ENCODE measurements at regions not wholly inside any gene's neighbourhood (a gene's known extent, or its start where the extent isn't known, plus 50 kb on each side); places are given as distances from the start of the nearest gene placed in this dataset.
A peak's percentile ranks its signal among the peaks of the same experiment; 100 is the strongest.
"Not testable (repeated sequence)": the region's sequence is repeated elsewhere in the genome, so short reads cannot be mapped to it uniquely, and the experiment has no call there.

DNA sequence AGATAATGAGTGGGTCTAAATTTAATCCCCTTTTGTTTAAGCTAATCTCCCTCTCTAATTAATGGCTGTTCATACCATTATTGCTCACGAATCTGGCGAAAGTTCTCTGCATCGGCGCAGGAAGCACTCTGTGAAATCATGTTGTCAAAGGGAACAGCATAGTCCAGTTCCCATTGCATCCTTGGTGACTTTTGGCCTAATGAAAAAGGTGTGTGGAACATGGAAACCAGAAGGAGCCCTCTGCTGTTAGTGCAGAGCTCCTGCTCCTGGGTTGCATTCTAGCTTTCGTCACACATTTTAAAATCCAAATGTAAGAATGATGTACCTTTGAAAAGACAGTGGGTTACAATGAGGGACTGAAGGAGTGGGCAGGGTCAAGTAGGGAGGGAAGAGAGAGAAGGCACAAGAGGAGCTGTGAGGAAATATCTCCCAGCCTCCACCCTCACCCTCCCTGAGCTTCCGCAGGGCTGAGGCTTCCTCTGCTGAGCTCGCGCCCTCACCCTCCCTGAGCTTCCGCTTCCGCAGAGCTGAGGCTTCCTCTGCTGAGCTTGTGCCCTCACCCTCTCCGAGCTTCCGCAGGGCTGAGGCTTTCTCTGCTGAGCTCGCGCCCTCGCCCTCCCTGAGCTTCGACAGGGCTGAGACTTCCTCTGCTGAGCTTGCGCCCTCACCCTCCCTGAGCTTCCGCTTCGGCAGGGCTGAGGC lies 754.3 kb upstream of the TPTE start:
- H3K27me3 Mint-ChIP-seq (ENCODE audit: unreplicated experiment); H3K36me3 Mint-ChIP-seq (ENCODE audit: unreplicated experiment); H3K4me1 Mint-ChIP-seq (ENCODE audit: unreplicated experiment); H3K27ac Mint-ChIP-seq (ENCODE audit: unreplicated experiment); H3K4me3 Mint-ChIP-seq (ENCODE audit: unreplicated experiment); H3K9me3 Mint-ChIP-seq (ENCODE audit: unreplicated experiment): not testable (repeated sequence)
- DNase-seq (ENCODE audit: extremely low spot score, unreplicated experiment): peak; percentile 84

DNA sequence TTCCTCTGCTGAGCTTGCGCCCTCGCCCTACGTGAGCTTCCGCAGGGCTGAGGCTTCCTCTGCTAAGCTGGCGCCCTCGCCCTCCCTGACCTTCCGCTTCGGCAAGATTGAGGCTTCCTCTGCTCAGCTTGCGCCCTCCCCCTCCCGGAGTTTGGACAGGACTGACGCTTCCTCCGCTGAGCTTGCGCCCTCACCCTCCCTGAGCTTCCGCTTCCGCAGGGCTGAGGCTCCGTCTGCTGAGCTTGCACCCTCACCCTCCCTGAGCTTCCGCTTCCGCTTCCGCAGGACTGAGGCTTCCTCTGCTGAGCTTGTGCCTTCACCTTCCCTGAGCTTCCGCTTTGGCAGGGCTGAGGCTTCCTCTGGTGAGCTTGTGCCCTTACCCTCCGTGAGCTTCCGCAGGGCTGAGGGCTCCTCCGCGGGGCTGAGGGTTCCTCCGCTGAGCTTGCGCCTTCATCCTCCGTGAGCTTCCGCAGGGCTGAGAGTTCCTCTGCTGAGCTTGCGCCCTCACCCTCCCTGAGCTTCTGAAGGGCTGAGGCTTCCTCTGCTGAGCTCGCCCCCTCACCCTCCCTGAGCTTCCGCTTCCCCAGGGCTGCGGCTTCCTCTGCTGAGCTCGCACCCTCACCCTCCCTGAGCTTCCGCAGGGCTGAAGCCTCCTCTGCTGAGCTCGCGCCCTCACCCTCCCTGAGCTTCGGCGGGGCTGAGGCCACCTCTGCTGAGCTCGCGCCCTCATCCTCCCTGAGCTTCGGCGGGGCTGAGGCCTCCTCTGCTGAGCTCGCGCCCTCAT lies 753.6 kb upstream of the TPTE start:
- Mint-ChIP-seq H3K36me3 (ENCODE audit: unreplicated experiment) (no peaks in the 10 kb centered on the region), H3K4me3 (ENCODE audit: unreplicated experiment) (no peak overlapping the region), H3K9me3 (ENCODE audit: unreplicated experiment) (no peaks in the 10 kb centered on the region), H3K27me3 (ENCODE audit: unreplicated experiment) (no peaks in the 10 kb centered on the region), H3K27ac (ENCODE audit: unreplicated experiment) (no peak overlapping the region), H3K4me1 (ENCODE audit: unreplicated experiment) (no peaks in the 10 kb centered on the region)
- peak; percentile 90 for DNase-seq (ENCODE audit: extremely low spot score, unreplicated experiment)
- TF ChIP-seq, protein P1, sequence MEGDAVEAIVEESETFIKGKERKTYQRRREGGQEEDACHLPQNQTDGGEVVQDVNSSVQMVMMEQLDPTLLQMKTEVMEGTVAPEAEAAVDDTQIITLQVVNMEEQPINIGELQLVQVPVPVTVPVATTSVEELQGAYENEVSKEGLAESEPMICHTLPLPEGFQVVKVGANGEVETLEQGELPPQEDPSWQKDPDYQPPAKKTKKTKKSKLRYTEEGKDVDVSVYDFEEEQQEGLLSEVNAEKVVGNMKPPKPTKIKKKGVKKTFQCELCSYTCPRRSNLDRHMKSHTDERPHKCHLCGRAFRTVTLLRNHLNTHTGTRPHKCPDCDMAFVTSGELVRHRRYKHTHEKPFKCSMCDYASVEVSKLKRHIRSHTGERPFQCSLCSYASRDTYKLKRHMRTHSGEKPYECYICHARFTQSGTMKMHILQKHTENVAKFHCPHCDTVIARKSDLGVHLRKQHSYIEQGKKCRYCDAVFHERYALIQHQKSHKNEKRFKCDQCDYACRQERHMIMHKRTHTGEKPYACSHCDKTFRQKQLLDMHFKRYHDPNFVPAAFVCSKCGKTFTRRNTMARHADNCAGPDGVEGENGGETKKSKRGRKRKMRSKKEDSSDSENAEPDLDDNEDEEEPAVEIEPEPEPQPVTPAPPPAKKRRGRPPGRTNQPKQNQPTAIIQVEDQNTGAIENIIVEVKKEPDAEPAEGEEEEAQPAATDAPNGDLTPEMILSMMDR (IDR thresholded peaks at IDR 0.05): no peak

DNA sequence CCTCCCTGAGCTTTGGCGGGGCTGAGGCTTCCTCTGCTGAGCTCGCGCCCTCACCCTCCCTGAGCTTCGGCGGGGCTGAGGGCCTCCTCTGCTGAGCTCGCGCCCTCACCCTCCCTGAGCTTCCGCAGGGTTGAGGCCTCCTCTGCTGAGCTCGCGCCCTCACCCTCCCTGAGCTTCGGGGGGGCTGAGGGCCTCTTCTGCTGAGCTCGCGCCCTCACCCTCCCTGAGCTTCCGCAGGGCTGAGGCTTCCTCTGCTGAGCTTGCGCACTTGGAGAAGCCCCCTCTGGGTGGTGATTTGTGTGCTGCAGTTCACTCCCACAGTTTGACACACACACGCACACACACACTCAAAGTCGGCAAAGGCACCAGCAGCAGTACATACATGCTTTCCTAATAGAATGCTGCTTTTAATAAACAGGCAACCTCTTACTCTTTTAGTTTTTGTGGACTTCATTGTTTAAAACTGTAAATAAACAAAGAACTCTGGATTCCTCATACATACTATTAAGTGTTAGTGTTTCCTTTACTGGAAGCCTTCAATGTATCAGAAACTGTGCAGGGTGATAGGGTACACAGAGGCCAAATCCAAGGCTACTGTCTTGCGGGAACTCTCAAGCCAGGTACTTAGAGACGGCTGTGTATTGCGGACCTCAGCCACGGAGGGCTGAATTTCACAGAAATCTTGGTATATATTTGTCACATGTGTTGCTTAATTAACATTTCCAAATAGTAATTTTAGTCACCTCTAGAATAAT lies 752.8 kb upstream of the TPTE start:
- not testable (repeated sequence) for H3K4me3 Mint-ChIP-seq (ENCODE audit: unreplicated experiment); H3K9me3 Mint-ChIP-seq (ENCODE audit: unreplicated experiment); H3K27ac Mint-ChIP-seq (ENCODE audit: unreplicated experiment); H3K27me3 Mint-ChIP-seq (ENCODE audit: unreplicated experiment); H3K36me3 Mint-ChIP-seq (ENCODE audit: unreplicated experiment); H3K4me1 Mint-ChIP-seq (ENCODE audit: unreplicated experiment)
- DNase-seq (ENCODE audit: extremely low spot score, unreplicated experiment): peak; percentile 85

DNA sequence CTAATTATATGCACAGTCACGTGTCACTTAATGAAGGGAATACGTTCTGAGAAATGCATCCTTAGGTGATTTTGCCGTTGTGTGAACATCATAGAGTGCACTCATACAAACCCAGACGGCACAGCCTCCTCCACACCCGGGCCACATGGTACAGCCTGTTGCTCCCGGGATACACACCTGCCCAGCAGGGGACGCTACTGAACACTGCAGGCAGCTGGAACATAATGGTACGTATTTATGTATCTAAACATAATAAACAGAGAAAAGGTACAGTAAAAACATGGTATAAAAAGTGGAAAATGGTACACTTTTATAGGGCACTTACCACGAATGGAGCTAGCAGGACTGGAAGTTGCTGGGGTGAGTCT lies 752.3 kb upstream of the TPTE start:
- DNase-seq (ENCODE audit: extremely low spot score, unreplicated experiment): peak; percentile 85
- not testable (repeated sequence) for H3K27me3 Mint-ChIP-seq (ENCODE audit: unreplicated experiment); H3K4me3 Mint-ChIP-seq (ENCODE audit: unreplicated experiment); H3K27ac Mint-ChIP-seq (ENCODE audit: unreplicated experiment); H3K9me3 Mint-ChIP-seq (ENCODE audit: unreplicated experiment); H3K36me3 Mint-ChIP-seq (ENCODE audit: unreplicated experiment); H3K4me1 Mint-ChIP-seq (ENCODE audit: unreplicated experiment)

DNA sequence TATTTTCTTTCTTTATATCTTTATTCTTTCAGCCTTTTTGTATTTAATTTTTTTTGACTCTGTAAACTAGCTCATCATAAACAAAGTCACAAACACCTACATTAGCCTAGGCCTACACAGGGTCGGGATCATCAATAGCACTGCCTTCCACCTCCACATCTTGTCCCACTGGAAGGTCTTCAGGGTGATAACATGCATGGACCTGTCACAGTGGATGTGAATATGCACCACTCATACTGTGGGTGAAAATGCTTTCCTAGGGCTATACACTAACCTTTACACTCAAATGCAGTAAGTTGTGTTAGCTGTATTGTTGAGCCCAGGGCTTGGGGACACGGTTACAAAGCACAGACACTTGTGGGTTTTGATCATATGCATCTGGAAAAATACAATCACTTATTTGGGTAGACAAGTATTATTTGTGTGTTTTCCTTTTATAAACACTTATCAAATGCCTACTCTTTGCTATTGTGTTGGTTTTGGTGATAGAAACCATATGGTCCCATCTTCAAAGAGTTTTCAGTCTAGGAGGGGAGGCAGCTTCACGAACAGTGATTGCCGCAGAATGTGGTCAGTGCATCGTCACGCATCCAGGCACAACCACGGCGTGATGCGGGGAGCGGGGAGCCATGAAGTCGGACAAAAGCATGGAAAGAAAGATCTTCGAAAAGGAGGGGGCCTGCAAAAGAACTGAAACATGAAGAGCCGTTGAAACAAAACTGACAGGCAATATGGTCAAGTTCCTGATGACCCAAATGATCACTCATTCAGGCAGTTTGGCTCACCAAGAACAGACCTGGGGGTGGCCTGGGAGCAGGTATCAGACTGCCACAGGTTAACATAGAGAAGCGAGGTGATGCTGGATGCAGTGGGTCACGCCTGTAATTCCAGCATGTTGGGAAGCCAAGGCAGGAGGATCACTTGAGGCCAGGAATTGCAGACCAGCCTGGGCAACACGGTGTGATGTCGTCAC lies 751.4 kb upstream of the TPTE start:
- DNase-seq (ENCODE audit: extremely low spot score, unreplicated experiment): peak; percentile 85
- not testable (repeated sequence) for H3K27me3 Mint-ChIP-seq (ENCODE audit: unreplicated experiment); H3K4me1 Mint-ChIP-seq (ENCODE audit: unreplicated experiment); H3K4me3 Mint-ChIP-seq (ENCODE audit: unreplicated experiment); H3K27ac Mint-ChIP-seq (ENCODE audit: unreplicated experiment); H3K36me3 Mint-ChIP-seq (ENCODE audit: unreplicated experiment)
- peaks cover 14% of the 10 kb centered on the region for H3K9me3 Mint-ChIP-seq (ENCODE audit: unreplicated experiment)

DNA sequence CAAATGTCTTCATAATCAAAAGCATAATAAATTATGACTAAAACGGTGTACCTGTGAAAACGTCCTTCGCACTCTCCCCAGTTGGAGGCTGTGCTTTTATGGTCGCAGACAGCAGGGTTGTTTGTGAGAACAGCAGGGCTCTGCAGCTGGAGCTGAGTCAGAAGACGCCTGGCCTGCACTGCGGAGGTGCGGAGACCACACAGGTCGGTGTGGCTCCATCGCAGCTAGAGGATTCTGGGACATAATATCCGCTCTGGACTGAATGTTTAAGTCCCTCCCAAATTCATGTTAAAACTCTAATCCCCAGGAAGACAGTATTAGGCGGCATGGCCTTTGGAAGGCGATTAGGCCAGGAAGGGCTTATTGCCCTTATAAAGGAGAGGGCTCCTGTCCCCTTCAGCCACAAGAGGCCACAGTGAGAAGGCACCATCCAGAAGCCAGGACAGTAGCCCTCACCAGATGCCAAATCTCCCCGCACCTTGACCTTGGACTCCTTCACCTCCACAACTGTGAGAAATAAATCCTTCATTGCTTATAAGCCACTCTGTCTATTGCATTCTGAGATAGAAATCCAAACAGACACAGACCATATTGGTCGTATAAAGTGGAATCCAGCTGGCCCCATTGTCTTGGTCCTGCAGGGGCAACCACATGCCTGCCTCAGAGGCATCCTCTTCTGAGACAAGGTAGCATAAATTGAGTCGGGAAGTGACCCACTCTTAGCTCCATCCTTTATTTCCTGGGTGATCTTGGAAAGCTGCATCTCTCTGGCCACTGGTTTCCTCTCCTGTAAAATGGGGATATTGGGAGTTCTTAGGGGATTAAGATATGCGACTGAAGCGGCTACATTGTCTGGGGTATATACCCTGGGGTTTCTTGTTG lies 749.7 kb upstream of the TPTE start:
- H3K36me3 Mint-ChIP-seq (ENCODE audit: unreplicated experiment); H3K27me3 Mint-ChIP-seq (ENCODE audit: unreplicated experiment); H3K27ac Mint-ChIP-seq (ENCODE audit: unreplicated experiment); H3K4me1 Mint-ChIP-seq (ENCODE audit: unreplicated experiment); H3K4me3 Mint-ChIP-seq (ENCODE audit: unreplicated experiment): not testable (repeated sequence)
- DNase-seq (ENCODE audit: extremely low spot score, unreplicated experiment): peak; percentile 83
- H3K9me3 Mint-ChIP-seq (ENCODE audit: unreplicated experiment): peaks cover 28% of the 10 kb centered on the region
